Keratinocyte (primary cell): ENCODE measurements at regions not wholly inside any gene's neighbourhood (a gene's known extent, or its start where the extent isn't known, plus 50 kb on each side); places are given as distances from the start of the nearest gene placed in this dataset.

Source experiments
- CTCF ChIP-seq, 3 experiments: IDR thresholded peaks in 1 of 3; conservative IDR thresholded peaks in 1 of 3; optimal IDR thresholded peaks in 1 of 3; 2 replicates in 2 of 3; 3 replicates in 1 of 3; pipeline versions ENCODE3 to v1.5.1; 2011; ENCODE audit warnings: low read length in 3 of 3, mild to moderate bottlenecking in 3 of 3, moderate library complexity in 2 of 3, control low read depth in 1 of 3, inconsistent platforms in 1 of 3; ENCODE audit not compliant: insufficient read depth in 2 of 3; ENCODE audit errors: extremely low read depth in 1 of 3
- EZH2 ChIP-seq: IDR thresholded peaks from one replicate; pipeline ENCODE4 v1.6.1; 2012; ENCODE audit warnings: inconsistent platforms, mild to moderate bottlenecking, low read length, moderate library complexity

DNA sequence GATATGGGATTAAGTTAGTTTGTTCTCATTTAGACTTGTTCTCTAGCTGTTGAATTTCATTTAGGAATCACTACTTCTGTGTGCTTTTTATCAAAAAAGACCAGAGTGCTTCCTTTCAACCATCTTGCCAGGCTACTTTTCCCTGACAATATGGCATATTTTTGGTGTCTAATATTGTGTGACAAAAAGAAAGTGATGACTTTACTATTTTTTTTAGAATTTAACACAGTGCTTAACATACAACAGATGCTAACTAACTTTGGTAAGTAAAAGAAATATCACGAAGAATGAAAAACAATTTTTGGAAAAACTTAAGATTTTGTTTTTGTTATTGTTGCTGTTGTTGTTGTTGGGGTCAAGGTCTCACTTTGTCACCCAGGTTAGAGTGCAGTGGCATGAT lies 462.2 kb upstream of the PABPC4L start:
- TF ChIP-seq CTCF (optimal IDR thresholded peaks at IDR 0.05 in 1 of 3, IDR thresholded peaks at IDR 0.05 in 1 of 3, conservative IDR thresholded peaks at IDR 0.05 in 1 of 3; ENCODE audit: extremely low read depth in 1 of 3, insufficient read depth in 2 of 3, low read length in 3 of 3) (no peak), EZH2 (no peak)
